Ishikawa (cell line): ENCODE measurements at regions not wholly inside any gene's neighbourhood (a gene's known extent, or its start where the extent isn't known, plus 50 kb on each side); places are given as distances from the start of the nearest gene placed in this dataset.

Experiments
- CEBPB ChIP-seq: IDR thresholded peaks from 2 replicates; pipeline ENCODE4 v1.6.1; 2012
- CREB1 ChIP-seq: IDR thresholded peaks from 2 replicates; pipeline ENCODE4 v1.6.1; 2012; ENCODE audit warnings: low read depth
- EGR1 ChIP-seq: IDR thresholded peaks from 2 replicates; pipeline ENCODE4 v1.6.1; 2012
- EP300 ChIP-seq: IDR thresholded peaks from 2 replicates; pipeline ENCODE4 v1.6.1; 2012; ENCODE audit warnings: borderline replicate concordance
- FOXM1 ChIP-seq: IDR thresholded peaks from 2 replicates; pipeline ENCODE4 v1.6.1; 2012; ENCODE audit warnings: low read depth, borderline replicate concordance
- MAX ChIP-seq: IDR thresholded peaks from 2 replicates; pipeline ENCODE4 v1.6.1; 2012
- NFIC ChIP-seq: IDR thresholded peaks from 2 replicates; pipeline ENCODE4 v1.6.1; 2012
- RAD21 ChIP-seq: IDR thresholded peaks from 2 replicates; pipeline ENCODE4 v1.6.1; 2012; ENCODE audit warnings: low read depth
- REST ChIP-seq: IDR thresholded peaks from 2 replicates; pipeline ENCODE4 v1.6.1; 2012; ENCODE audit warnings: low read depth, mild to moderate bottlenecking
- TAF1 ChIP-seq: IDR thresholded peaks from 2 replicates; pipeline ENCODE4 v1.6.1; 2012; ENCODE audit warnings: low read depth, mild to moderate bottlenecking
- TCF12 ChIP-seq: IDR thresholded peaks from 2 replicates; pipeline ENCODE4 v1.6.1; 2012; ENCODE audit warnings: low read depth
- TEAD4 ChIP-seq: IDR thresholded peaks from 2 replicates; pipeline ENCODE4 v1.6.1; 2012
- USF1 ChIP-seq: IDR thresholded peaks from 2 replicates; pipeline ENCODE4 v1.6.1; 2012
- YY1 ChIP-seq: IDR thresholded peaks from 2 replicates; pipeline ENCODE4 v1.6.1; 2012; ENCODE audit warnings: low read depth
- ZBTB7A ChIP-seq: IDR thresholded peaks from 2 replicates; pipeline ENCODE4 v1.6.1; 2012; ENCODE audit warnings: low read depth

GRCh38 chr2:4533806-4534205, 830.4 kb downstream of the DCDC2C start:
- TF ChIP-seq REST = no peak
- no peak for TF ChIP-seq EP300
- TF ChIP-seq ZBTB7A = no peak
- no peak for TF ChIP-seq CREB1
- TF ChIP-seq USF1 = no peak
- no peak for TF ChIP-seq CEBPB
- TF ChIP-seq TAF1 = no peak
- no peak for TF ChIP-seq NFIC
- TF ChIP-seq TEAD4 = no peak
- no peak for TF ChIP-seq YY1
- TF ChIP-seq FOXM1 = no peak
- TF ChIP-seq MAX = no peak

GRCh38 chr2:4539121-4539520, 835.7 kb downstream of the DCDC2C start:
- no peak for TF ChIP-seq ZBTB7A
- TF ChIP-seq RAD21 = no peak
- TF ChIP-seq TCF12 = no peak
- no peak for TF ChIP-seq REST
- no peak for TF ChIP-seq FOXM1
- no peak for TF ChIP-seq USF1
- TF ChIP-seq CEBPB = no peak
- no peak for TF ChIP-seq TEAD4
- TF ChIP-seq CREB1 = no peak
- no peak for TF ChIP-seq EP300
- TF ChIP-seq NFIC = no peak
- TF ChIP-seq YY1 = no peak
- TF ChIP-seq EGR1 = no peak
- no peak for TF ChIP-seq MAX
- TF ChIP-seq TAF1 = no peak

- no peak for TF ChIP-seq MAX
- no peak for TF ChIP-seq EP300
- TF ChIP-seq TCF12 = no peak
- no peak for TF ChIP-seq REST
- TF ChIP-seq NFIC = no peak
- TF ChIP-seq RAD21 = no peak
- no peak for TF ChIP-seq EGR1
- no peak for TF ChIP-seq TEAD4
- TF ChIP-seq ZBTB7A = no peak
- no peak for TF ChIP-seq CREB1
- TF ChIP-seq FOXM1 = no peak
Measured at GRCh38 chr2:4549666-4550210, 846.4 kb downstream of the DCDC2C start.

- TF ChIP-seq YY1 (no peak), ZBTB7A (no peak), TAF1 (no peak), EGR1 (no peak), USF1 (no peak), REST (no peak), CEBPB (no peak), TEAD4 (no peak), CREB1 (no peak), NFIC (no peak), TCF12 (no peak), RAD21 (no peak), EP300 (no peak), MAX (no peak), FOXM1 (no peak)
Measured at GRCh38 chr2:4551691-4552474, 848.5 kb downstream of the DCDC2C start.
